ENCODE measurements at regions not wholly inside any gene's neighbourhood (a gene's known extent, or its start where the extent isn't known, plus 50 kb on each side); places are given as distances from the start of the nearest gene placed in this dataset.

GRCh38 chr9:1171546-1171945, 121.4 kb downstream of the DMRT2 start:
- no peak for TF ChIP-seq CTCF (conservative IDR thresholded peaks at IDR 0.05; ENCODE audit: low read depth in 2 of 2)
- TF ChIP-seq POLR2AphosphoS5 (IDR thresholded peaks at IDR 0.05; ENCODE audit: low read depth), result no peak
- no peak for TF ChIP-seq EZH2 (IDR thresholded peaks at IDR 0.05; ENCODE audit: low read depth, unreplicated experiment)
- TF ChIP-seq CREB1 (CRISPR knock-in tag; IDR thresholded peaks at IDR 0.05; ENCODE audit: low read depth), result no peak
- TF ChIP-seq ETS1 (IDR thresholded peaks at IDR 0.05), result no peak
- TF ChIP-seq NANOG (IDR thresholded peaks at IDR 0.05; ENCODE audit: borderline replicate concordance), result no peak
- no peak for TF ChIP-seq EZH2phosphoT487 (IDR thresholded peaks at IDR 0.05; ENCODE audit: unreplicated experiment)

Data from GM23338 (cell line).